Inflammatory macrophage treated with lipopolysaccharide for 1 hour (primary cell): ENCODE measurements at regions not wholly inside any gene's neighbourhood (a gene's known extent, or its start where the extent isn't known, plus 50 kb on each side); places are given as distances from the start of the nearest gene placed in this dataset.
"Not testable (repeated sequence)": the region's sequence is repeated elsewhere in the genome, so short reads cannot be mapped to it uniquely, and the experiment has no call there.

Source experiments
- DNase-seq, 2 donors: peaks; one replicate each; pipeline ENCODE4 v3.0.0-alpha.2; 2020 to 2022

- no peak for DNase-seq
These were observed 342.6 kb downstream of the DMAC1 start for GRCh38 chr9:7456793-7457530.

DNA sequence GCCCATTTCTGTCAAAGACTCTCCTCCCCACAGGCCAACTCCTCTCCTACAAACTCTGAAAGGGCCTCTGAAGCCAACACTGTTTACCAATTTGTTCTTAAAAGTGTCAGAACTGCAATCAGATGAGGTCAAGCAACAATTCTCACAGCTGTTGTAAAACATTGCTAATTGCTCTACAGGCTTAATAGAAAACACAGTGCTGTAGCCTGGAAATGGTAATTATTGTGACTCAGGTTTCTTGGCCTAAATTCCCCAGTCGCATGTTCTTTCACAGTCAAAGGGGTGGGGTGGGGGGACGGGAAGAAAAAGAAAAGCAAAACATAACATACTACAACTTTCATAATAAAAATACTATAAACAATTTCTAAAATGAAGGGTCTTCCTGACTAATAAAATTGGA, 343.2 kb downstream of the DMAC1 start:
- no peak for DNase-seq

GRCh38 chr9:7454624-7455023, 345.0 kb downstream of the DMAC1 start:
- DNase-seq, result no peak

- DNase-seq, result no peak
These were observed 347.2 kb downstream of the DMAC1 start for GRCh38 chr9:7452378-7452777.

DNA sequence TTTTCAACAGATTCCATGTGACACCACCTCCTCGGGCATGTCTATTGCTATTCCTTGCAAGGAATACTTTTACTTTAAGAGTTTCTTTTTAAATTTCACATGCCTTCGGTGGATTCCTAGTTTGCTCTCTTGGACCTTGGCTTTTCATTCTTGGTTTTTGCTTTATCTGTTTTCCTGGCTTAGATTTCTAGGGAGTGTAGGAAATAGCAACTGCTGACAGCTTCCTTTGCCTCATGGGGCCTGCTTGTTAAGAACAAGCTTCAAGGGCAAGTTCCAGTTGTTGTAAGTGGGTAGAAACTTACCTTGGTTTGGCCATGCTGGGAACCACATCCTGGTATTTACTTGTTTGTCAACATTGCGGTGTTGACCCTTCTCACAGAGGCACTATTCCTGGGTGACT, 348.5 kb downstream of the DMAC1 start:
- no peak for DNase-seq

DNA sequence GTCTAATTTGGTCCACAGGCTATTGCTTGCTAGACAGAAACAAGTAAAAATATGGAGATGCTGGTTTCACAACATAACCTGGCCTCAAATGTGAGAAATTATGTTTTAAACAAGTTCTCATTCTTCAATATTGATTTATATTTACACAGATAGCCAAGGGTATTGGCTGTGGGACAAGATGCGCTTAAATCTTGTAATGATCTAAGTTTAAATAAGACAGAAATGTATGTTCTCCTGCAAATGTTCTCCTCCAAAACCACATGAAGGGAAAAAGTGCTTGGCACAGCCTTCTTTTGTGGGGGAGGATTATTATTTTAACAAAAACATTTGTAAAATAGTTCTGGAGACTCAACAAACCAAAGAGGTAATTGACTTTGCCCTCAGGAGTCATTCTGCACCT, 356.0 kb downstream of the DMAC1 start:
- no peak for DNase-seq

DNA sequence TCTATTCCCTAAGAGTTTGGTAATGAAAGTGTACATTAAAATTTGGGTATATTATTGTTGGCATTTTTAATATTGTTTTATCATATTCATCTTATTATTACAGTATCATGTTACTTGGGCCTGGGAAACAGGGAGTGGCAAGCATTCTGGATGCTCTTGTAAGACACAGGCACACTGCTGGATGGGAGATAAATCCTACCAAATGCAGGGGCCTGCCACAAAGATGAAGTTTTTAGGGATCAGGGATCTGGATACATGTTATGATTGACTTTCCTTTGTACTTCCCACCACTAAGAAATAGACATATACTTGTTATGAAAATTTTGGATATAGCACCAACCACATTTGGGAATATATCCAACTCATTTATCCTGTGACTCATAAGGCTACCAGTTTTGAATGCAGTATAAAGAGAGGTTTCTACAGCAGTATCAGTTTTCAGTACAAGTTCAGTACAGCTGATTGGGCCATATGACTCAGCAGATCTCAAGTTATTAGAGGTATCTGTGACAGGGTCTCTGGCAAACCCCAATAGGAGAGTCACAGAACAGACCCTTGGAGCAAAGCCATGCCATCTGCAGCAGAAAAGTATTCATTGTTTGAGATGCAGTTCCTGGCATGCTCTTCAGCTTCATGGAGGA, 360.1 kb downstream of the DMAC1 start:
- DNase-seq, result no peak

GRCh38 chr9:7436754-7437153, 362.8 kb downstream of the DMAC1 start:
- no peak for DNase-seq

DNA sequence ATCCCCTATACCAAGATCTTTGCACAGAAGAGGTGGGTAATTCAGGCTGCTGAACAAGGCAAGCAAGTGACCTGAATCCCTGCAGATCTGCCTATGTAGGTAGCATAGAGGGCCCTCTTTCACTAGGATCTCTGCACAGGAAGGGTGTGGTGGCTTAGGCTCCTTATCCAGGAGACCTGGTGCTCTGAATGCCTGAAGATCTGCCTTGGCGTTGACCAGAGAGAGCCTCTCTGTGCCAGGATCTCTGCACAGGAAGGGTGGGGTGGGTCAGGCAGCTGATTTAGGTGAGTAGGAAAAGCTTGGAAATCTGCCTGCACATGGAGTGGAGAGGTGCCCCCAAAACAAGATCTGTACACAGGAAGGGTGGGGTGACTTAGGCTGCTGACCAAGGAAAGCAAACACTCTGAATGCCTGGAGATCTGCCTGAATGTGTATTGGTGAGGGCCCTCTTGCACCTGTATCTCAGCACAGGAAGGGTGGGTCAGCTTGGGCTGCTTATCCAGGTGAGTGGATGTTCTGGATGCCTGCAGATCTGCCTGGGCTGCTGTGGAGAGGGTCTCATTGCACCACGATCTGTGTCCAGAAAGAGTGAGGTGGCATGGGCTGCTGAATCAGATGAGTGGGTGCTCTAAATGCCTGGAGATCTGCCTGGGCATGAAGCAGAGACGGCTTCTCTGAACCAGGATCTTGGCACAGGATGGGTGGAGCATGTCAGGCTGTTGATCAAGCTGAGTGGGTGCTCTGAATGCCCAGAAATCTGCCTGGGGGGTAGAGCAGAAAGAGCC, 365.9 kb downstream of the DMAC1 start:
- DNase-seq, result no peak

- no peak for DNase-seq
These were observed 366.6 kb downstream of the DMAC1 start for GRCh38 chr9:7432989-7433388.

DNA sequence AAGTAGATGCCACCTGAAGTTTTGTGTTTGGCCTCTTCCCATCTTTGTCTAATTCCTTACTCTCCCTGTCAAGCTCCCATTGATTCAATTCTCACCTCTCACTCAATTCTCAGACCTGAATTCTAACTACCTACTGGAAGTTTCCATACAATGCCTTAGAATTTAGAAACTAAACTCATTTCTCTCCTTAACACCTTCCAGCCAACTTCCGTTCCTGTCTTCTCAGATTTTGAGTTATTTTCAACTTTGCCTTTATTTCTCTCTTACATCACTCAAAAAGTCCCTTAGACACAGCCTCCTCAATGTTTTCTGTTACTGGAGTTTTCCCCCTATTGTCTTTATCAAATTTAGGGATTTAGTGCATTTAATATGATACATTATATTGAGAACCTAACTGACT, 382.2 kb downstream of the DMAC1 start:
- DNase-seq, result not testable (repeated sequence)

DNA sequence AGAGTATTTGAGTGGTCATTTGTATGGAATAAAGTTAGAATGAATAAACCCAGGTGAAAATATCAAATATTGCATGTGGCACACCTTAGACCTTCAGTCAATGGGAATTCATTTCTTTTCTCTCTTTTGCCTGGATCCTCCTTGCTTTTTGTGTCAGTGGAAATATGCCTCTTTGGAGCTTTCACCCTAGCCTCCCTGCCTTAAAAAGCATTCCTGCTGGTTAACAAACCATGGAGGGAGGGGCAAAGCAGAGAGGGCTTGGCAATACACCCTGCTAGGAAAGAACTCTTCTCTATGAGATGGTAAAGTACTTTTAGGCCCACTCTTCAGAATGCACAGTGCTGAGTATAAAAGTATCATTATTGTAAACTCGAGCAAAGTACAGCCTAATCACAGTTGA, 383.7 kb downstream of the DMAC1 start:
- DNase-seq, result no peak

GRCh38 chr9:7408845-7409244, 390.7 kb downstream of the DMAC1 start:
- no peak for DNase-seq

DNA sequence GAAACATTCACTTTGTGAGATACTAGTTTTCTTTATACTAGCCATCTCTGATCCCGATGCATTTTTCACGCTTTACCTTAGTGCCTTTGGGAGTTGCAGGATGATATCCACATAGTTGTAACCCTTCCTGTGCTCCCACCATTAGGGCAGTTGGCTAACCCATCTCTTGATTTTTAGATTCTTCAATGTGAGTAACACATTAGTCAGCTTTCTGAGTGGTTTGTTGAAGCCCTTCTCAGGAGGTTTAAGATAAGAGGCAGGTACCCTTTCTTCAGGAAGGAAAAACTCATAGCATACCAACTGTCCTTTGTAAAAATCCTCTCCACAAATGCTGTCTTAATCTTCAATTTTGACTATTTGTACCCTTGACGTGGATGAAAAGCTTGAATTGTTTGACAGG, 392.3 kb downstream of the DMAC1 start:
- no peak for DNase-seq

GRCh38 chr9:7405924-7406604, 393.5 kb downstream of the DMAC1 start:
- no peak for DNase-seq

GRCh38 chr9:7403839-7404487, 395.6 kb downstream of the DMAC1 start:
- DNase-seq, result no peak

- DNase-seq, result no peak
These were observed 396.6 kb downstream of the DMAC1 start for GRCh38 chr9:7403028-7403389.

- DNase-seq, result no peak
These were observed 397.1 kb downstream of the DMAC1 start for GRCh38 chr9:7402334-7403027.

GRCh38 chr9:7401116-7401515, 398.5 kb downstream of the DMAC1 start:
- DNase-seq, result no peak

- DNase-seq, result no peak
These were observed 405.4 kb downstream of the DMAC1 start for GRCh38 chr9:7394002-7394774.

DNA sequence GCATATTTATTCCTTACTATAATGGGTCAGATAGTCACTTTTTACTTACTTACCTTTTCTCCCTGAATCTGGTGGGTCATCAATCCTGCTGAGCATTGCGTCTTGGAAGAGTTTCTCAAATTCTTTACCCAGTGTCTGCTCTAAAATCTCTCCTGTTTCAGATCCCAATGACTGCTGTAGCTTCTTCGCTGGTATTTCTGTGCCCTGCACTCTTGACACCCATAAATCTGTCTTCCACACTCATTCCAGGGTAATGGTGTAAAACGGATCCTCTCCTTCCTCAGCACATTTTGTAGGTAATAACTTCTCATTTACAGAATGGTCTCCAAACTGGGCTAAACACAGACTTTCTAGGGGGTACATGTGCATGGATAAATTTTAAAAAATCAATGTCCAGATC, 407.4 kb downstream of the DMAC1 start:
- no peak for DNase-seq

DNA sequence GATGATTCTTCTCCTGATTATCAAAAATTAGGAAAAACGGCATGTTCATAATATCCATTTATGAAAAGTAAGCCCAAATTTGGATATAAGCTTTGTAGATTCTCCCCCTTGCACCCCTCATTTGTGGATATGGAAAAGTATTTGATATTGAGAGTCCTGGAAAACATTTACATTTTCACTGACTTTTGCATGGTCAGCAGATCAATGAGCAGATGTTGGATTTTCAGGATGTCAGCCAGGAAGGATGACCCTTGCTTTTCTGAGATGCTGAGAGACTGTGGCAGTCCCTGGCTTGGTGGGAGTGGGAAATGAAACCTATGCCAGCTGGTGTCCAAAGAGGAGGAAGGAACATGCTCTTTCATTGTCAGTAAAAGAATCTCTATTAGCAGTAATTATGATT, 410.8 kb downstream of the DMAC1 start:
- no peak for DNase-seq
